Fibroblast of pulmonary artery (primary cell): ENCODE measurements at regions not wholly inside any gene's neighbourhood (a gene's known extent, or its start where the extent isn't known, plus 50 kb on each side); places are given as distances from the start of the nearest gene placed in this dataset.

ENCODE experiments used
- DNase-seq: peaks from one replicate; pipeline ENCODE4 v3.0.0-alpha.2; 2010; ENCODE audit warnings: low read depth
- H3K4me3 ChIP-seq: replicated peaks from 2 replicates; pipeline ENCODE4 v1.5.1; 2011; ENCODE audit warnings: low read depth, mild to moderate bottlenecking, control low read depth, low read length, moderate library complexity
- TF ChIP-seq, protein P1 (sequence below): IDR thresholded peaks from 2 replicates; pipeline ENCODE4 v1.5.1; 2011; ENCODE audit warnings: mild to moderate bottlenecking, control low read depth, low read length, inconsistent platforms; ENCODE audit errors: missing control alignments

DNA sequence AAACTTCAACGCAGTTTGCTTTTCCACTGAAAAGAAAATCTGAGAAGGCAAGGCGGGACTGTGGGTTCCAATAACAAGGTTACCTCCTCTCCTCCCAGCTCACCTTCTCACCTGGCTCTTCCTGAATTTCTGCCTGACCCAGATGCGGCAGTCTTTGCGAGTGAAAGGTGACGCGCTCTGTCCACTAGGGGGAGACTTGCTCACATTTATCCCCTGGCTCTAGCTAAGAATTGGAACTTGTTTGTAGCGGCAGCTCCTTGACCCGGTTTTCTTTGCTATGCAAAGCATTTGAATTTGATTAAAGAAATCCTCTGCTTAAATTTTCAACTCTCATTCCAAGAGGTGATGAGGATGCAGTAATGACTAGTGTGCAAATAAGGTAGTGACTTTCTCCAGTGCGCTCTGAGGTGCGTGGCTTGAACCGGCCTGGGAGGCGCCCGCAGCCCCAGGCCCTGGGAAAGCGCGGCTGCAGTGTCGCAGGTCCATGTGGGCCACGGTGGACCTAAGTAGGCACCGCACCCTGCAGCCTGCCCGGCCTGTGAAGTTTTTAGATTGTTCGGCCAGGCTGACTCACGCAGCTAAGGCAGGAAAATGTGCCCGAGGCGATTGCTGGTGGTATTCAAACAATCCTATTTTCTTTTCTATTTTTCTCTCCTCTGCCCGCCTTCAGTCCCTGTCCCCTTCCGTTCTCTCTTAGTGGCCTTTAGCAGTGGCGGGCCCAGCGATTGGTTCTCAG lies 336.9 kb upstream of the NPSR1 start:
- peak; percentile 80 for DNase-seq
- TF ChIP-seq, protein P1, sequence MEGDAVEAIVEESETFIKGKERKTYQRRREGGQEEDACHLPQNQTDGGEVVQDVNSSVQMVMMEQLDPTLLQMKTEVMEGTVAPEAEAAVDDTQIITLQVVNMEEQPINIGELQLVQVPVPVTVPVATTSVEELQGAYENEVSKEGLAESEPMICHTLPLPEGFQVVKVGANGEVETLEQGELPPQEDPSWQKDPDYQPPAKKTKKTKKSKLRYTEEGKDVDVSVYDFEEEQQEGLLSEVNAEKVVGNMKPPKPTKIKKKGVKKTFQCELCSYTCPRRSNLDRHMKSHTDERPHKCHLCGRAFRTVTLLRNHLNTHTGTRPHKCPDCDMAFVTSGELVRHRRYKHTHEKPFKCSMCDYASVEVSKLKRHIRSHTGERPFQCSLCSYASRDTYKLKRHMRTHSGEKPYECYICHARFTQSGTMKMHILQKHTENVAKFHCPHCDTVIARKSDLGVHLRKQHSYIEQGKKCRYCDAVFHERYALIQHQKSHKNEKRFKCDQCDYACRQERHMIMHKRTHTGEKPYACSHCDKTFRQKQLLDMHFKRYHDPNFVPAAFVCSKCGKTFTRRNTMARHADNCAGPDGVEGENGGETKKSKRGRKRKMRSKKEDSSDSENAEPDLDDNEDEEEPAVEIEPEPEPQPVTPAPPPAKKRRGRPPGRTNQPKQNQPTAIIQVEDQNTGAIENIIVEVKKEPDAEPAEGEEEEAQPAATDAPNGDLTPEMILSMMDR = peak; percentile 95
- H3K4me3 ChIP-seq = no peak overlapping the region

DNA sequence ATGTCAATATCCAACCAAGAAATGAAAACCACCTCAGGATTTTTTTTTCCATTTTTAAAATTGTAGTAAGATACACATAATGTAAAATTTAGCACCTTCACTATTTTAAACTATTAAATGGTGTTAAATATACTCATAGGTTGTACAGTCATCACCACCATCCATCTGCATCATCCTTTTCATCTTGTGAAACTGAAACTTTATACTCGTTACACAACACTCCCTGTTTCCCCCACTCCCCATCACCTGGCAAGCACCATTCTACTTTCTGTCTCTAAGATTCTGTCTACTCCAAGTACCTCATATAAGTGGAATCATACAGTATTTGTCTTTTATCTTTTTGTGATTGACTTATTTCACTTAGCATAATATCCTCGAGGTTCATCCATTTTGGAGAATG lies 335.2 kb upstream of the NPSR1 start:
- TF ChIP-seq, protein P1 = no peak
- no peak for DNase-seq
- H3K4me3 ChIP-seq = no peak overlapping the region

DNA sequence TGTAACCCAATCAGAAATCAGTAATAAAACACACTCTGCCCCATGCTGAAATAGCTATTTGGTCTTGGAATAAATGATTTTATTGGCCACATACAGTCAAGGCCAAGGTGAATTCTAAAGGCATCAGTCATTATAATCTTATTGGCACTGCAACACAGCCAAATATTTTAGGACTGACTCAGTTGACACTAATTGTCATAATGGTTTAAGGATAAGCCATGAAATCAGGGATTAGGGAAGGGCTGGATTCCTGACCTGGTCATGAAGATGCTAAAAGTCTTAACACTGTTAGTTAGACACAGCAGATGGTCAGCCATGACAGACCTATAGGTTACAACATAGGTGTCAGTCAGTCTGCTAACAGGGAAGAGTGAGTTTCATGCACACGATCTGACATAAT lies 330.3 kb upstream of the NPSR1 start:
- DNase-seq = no peak
- no peak overlapping the region for H3K4me3 ChIP-seq
- TF ChIP-seq, protein P1 = no peak

DNA sequence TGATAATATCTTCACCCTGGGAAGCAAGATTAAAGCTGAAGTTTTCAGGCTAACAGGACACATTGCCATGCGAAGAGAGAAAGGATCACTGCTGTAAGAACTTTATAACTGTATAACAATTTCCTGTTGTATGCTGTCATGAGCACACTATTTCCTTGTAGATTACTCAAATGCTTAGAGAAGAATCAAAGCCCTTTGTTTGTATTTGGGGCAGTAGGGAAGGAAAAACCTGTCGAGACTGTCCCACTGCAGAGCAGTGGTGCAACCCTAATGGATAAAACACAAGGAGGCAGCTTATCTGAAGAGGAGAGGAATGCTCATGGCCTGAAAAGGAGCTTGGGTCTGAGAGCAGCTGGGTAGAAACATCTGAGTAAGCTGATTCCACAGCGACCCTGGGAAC lies 327.7 kb upstream of the NPSR1 start:
- no peak overlapping the region for H3K4me3 ChIP-seq
- DNase-seq = peak; percentile 37
- TF ChIP-seq, protein P1 = no peak

DNA sequence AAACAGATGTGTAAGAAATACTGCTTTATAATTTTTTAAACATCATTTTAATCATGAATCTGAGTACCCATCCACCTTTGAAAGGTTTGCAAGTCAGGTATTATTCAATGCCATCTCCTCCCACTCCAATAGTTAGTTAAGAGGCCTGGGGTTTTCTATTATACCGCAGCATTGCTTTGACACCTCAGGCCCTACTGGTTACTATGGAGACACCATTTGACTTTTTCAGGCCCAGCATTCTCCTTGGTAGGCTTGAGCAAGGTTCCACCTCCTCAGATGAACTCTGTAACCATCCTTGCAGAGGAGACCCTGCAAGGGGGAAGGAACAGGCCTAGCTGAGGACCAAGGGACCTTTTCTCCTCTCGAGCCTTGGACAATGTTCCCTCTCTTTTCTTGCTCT lies 326.9 kb upstream of the NPSR1 start:
- H3K4me3 ChIP-seq = no peak overlapping the region
- TF ChIP-seq, protein P1 = no peak
- no peak for DNase-seq

DNA sequence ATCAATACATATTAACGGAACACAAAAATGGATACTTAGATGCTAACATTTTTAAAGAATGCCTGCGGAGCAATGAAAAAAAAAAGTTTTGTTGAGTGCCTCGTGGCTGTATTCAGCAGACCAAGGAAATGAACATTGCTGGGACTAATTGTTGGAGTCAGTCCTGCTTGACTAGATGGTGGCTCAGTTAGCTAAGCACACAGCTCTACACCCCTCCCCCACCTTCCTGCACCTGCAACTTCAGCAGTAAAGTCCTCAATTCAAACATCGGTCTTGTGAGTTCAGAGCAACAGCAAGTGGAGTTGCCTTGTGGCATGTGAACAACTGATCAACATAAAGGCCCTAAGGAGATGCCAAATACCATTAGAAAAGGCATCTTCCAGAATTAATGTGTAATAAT lies 326.0 kb upstream of the NPSR1 start:
- TF ChIP-seq, protein P1 = no peak
- no peak overlapping the region for H3K4me3 ChIP-seq
- no peak for DNase-seq

DNA sequence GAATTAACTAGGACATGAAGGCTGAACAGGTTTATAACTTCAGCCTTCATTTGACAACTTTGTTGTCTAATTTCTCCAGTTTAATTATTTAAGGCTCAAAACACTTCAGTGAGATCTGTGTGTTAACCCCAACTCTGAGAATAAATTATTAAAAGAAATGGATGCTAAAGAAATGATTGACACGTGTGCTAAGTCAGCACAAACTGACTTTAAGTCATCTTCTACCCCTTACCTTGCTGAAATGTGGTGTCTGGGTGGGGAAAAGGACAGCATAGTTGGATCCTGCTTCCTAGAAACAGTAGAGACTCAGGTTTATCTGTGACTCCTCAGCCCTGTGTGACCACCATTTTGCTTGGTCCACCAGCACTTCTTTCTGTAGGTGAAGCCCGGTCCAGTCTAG lies 324.8 kb upstream of the NPSR1 start:
- TF ChIP-seq, protein P1 = no peak
- DNase-seq = no peak
- no peak overlapping the region for H3K4me3 ChIP-seq
